DOHH2 (cell line): ENCODE measurements at regions not wholly inside any gene's neighbourhood (a gene's known extent, or its start where the extent isn't known, plus 50 kb on each side); places are given as distances from the start of the nearest gene placed in this dataset.

Experiments used
- EZH2phosphoT487 ChIP-seq: fragments of 200-600 bp; sonication (generic); IDR thresholded peaks from 2 replicates; pipeline ENCODE4 v1.6.1; 2017; ENCODE audit warnings: borderline replicate concordance, mild to moderate bottlenecking, antibody characterized with exemption, low read length, moderate library complexity, mixed read lengths
- TF ChIP-seq, protein P1 (sequence below): fragments of 200-600 bp; sonication (generic); IDR thresholded peaks from one replicate; pipeline ENCODE4 v1.5.1; 2014; ENCODE audit warnings: antibody characterized with exemption, mild to moderate bottlenecking, low read depth, low read length; ENCODE audit not compliant: poor library complexity, severe bottlenecking

DNA sequence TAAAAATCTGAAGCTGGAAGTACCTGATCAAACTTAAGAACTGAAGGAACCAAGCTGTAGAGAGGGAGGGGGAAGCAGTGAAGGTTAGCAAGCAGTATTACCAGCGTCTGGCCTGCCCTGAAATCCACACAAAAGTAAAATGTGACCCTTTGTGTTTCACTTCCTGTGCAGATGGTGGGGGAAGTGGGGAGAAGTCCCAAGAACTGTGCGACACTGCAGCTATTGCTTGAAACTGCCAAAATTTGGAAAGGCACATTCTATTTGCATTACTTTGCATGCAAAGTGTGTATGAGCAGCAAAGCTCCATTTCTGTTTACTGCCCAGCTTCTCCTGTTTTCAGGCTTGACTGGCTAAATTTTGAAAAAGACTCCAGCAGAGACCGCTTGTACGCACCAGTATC lies 72.1 kb upstream of the BMAL1 start:
- TF ChIP-seq, protein P1, sequence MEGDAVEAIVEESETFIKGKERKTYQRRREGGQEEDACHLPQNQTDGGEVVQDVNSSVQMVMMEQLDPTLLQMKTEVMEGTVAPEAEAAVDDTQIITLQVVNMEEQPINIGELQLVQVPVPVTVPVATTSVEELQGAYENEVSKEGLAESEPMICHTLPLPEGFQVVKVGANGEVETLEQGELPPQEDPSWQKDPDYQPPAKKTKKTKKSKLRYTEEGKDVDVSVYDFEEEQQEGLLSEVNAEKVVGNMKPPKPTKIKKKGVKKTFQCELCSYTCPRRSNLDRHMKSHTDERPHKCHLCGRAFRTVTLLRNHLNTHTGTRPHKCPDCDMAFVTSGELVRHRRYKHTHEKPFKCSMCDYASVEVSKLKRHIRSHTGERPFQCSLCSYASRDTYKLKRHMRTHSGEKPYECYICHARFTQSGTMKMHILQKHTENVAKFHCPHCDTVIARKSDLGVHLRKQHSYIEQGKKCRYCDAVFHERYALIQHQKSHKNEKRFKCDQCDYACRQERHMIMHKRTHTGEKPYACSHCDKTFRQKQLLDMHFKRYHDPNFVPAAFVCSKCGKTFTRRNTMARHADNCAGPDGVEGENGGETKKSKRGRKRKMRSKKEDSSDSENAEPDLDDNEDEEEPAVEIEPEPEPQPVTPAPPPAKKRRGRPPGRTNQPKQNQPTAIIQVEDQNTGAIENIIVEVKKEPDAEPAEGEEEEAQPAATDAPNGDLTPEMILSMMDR: no peak
- TF ChIP-seq EZH2phosphoT487: no peak
